ENCODE measurements at regions not wholly inside any gene's neighbourhood (a gene's known extent, or its start where the extent isn't known, plus 50 kb on each side); places are given as distances from the start of the nearest gene placed in this dataset.

DNA sequence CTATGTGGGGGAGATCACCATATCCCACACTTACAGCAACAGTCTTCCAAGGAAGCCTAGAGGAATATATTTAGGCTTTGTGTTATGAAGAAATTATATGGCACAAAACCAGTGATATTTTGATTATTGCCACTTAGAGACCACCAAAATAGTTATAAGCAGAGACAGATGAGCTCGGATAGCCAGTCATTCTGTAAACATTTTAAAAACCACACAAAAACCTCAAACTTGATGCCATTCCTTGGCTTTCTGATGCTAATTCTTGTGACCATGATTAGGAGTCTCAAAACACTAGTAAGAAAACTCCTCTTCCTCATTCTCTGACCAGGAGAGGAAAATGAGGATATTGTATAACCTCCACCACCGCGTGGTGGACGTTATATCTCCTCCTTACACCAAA, 496.4 kb downstream of the FOXO1 start:
- no peak for DNase-seq (ENCODE audit: low spot score)

DNA sequence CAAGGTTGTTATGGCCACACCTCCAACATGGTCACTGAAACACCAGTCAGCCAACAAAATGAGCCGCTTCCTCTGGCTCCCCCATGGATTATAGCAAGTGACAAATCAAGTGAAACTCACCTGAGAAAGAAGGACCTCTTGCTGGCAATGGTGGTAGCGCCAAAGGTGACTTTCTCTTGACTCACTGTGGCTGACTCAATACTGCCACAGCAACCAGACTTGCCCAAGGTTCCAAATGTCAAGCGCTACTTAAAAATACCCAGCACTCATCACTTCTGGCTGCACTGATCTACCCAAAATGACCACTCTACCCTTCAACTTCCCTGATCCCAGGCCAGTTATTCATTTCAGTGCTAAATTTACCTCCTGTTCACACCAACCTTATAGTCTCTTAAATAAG, 495.5 kb downstream of the FOXO1 start:
- no peak for DNase-seq (ENCODE audit: low spot score)

DNA sequence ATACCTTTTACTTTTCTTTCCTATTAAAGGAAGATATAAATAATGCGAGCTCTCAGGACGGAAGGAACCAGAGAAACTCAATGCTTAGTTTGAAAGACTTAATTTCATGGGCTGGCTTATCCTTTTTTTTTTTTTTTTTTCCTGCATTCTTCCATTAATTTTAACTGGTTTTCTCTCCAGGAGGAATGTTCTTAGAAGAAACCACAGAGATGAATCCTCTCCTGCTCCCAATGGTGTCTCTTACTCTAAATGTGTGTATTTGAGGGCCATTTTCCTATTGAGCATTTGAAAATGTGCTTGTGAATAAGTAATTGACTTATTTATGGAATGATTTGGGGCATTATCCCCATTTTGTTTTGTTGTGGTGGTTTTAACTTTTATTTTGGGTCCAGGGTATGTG, 494.9 kb downstream of the FOXO1 start:
- DNase-seq (ENCODE audit: low spot score), result no peak

DNA sequence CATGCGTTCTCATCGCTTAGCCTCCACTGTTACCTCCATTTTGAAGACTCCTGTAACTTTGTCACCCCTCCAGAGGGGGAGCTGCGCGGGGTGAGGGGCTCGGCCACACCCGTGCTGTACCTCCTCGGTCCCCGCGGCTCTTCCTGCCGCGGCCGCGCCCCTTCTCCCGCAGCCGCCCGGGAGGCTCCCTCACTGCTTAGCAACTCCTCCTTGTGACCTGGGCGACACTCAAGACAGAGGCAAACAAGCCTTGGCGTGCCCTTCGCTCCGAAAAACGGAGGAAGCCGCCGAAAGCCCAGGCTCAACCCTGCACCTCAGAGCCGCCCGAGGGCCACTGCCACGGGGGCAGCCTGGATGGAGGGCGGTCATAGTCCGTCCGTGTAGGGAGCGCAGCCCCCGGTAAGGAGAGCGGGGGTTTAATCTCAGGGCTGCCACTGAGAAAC, 494.3 kb downstream of the FOXO1 start:
- DNase-seq (ENCODE audit: low spot score), result no peak

DNA sequence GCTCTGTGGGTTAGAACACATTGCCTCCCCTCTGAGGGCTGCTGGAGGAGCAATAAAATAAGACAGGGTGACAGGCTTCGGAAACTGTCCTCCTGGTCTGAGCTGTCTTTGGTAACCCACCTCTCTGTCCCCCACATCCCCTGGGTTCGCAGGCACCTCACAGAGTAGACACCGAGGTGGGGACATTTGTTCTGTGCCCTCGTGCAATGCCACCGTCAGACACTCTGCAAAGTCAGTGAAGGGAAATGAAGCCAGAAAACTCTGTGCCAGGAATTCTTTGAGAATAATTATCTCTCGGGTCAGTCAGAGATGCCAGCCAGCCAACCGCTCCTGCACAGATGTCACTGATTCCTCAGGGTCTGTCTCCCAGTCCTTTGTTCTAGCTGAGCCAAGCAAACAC, 493.6 kb downstream of the FOXO1 start:
- no peak for DNase-seq (ENCODE audit: low spot score)

DNA sequence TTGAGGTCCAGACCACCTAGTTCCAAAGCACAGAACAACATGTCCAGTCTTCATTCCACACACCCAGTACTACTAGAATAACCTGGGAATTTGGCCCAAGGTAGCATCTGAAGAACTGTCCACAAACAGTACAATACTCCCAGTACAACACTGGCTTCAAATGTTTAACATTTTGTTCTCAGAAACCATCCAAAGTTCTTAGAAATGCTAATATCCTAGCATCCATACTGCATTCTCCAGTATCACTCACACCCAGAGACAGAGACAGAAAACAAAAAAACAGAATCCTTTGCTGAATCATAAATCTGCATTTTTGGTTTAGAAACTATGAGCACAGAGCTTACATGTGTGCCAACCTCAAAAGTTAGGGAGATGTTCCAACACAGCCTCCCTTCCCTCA, 490.8 kb downstream of the FOXO1 start:
- no peak for DNase-seq (ENCODE audit: low spot score)

DNA sequence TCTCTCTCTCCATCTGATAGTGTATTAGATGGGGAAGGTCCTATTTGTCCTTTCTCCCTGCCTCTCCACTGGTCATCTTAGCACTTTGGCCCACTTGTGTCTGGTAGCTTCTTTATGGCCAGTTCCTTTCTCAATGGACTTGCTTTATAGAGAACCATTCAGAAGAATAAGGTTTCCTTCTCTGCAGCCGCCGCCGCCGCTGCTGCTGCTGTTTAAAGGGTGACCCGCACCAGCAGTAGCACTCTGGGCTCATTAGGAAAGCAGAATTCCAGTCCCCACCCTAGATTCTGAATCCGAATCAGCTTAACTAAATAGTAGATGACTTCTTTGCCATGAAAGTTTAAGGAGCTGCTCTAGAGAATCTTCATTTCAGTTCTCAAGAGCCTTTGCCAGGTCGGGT, 490.2 kb downstream of the FOXO1 start:
- DNase-seq (ENCODE audit: low spot score), result no peak

DNA sequence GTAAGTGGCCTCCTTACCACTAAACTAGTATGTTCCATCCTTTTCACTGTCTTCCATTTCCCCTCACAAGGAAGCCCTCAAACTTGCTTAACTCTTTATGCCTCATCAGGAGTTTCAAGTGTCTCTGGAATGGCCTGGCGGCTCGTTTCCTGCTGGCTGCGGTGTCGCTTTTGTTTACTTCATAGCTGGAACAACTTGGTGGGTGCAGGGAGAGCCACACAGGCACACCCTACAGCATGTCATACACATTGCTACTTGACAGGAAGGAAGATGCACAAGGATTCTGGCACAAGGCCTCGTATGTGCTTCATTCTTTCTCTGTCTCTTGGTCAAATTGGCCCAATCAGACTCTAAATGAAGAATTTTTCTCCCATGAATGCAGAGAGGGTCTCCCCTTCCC, 488.3 kb downstream of the FOXO1 start:
- no peak for DNase-seq (ENCODE audit: low spot score)

DNA sequence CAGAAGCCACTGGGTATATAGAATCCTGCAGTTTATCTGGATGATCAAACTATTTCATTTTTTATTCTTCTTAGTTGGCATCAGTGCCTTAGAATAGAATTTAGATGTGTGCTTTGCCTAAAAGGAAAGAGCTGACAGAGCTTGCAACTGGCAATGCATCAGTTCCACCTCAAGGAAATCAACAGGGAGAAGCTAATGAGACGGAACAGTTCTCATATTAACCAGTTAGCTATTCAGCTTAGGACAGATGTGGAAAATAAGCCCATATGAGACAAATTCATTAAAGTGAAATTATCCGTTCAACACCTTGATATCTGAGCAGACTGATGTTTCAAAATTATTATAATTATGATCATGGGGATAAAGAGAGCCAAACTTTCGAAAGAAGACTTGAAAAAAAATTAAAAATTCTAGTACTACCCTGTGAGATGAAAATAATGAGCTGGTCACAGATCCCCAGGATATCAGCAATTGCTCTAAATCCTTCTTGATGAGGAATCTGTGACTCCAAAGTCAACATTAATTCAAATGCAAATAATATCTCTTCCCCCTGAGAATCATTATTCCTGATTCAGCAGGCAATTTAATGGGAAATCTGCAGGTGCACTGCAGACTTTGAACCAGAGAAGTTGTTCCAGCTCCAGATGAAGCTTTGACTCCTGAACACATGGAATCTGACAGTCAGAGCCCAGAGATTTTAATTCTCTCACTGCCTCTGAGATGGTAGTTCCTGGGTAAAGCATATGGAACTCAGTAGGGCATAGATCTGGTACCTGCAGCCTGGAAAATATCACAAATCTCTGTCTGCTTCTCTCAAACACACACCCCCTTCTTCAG, 486.8 kb downstream of the FOXO1 start:
- DNase-seq (ENCODE audit: low spot score), result no peak

DNA sequence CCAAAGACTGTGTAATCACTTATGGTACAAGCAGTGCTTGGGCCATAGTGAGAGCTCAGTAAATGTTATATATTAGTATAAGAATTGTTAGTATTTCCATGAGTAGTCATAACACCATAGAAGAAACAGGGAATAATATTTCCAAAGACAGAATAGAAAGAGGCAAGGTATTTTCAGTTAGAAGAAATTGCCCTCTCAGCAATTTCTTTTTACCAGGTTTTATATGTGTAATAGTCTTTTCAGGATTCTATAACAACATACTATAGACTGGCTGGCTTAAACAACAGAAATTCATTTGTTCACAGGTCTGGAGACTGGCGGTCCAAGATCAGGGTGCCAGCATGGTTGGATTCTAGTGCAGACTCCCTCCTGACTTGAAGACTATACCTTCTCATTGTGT, 485.7 kb downstream of the FOXO1 start:
- no peak for DNase-seq (ENCODE audit: low spot score)

DNA sequence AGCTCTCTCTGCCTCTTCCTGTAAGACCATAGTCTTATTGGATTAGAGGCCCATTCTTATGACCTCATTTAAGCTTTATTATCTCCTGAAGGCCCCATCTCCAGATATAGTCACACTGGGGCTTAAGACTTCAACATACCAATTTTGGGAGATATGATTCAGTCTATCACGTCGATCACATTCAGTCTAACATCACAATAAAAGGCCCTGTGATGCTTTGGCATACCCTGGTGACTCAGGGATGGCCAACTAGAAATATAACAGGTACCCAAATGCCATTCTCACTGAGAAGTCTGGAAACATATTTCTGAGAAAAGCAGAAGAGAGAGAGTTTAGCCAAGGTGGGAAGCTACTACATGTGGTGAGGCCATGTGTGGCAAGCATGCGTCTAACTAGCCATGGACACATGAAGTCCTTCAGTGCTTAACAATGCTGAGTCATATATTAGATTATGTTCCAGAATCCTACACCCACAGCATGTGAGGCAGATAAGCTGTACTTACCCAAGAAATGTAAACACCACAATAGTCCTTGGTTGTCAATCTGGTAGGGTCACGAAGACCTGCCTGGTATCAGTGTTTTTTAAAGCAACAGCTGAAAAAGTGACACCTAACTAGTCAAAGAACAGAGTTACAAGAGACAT, 485.1 kb downstream of the FOXO1 start:
- peak; percentile 44 for DNase-seq (ENCODE audit: low spot score)

DNA sequence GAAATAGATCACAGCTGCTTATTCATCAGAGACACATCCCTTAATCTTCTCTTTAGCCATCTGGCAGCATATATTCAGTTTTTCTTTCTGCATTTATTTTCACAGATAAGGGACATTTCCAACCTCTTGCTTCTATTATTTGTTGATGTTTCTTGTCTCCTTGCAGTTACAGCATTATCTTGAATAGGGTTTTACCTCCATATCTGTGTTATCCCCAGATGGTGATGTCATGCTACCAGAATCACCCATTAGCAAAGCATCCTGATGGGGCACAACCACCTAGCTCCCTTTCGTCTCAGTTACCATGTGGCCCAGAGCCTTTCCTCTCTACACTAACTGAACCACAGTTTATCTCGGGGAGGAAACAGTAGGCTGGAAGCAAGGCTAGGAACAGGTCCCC, 483.9 kb downstream of the FOXO1 start:
- no peak for DNase-seq (ENCODE audit: low spot score)

DNA sequence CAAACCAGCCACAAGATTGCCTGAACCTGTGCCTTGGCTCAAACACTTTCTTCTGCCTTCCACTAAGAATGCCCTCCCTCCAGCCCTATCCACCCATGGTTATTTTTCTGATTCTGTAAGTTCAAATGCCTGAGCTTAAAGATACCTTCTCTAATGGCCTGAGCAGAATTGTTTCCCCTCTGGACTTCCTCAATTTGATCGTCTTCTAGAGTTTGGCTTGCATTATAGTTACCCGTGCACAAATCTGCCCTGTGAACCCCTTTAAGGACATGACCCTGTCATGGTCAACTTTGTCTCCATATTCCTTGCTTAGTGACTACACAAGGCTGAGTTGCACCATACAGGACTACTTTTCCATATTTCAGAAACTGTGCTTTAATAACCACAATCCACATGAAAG, 481.0 kb downstream of the FOXO1 start:
- no peak for DNase-seq (ENCODE audit: low spot score)

DNA sequence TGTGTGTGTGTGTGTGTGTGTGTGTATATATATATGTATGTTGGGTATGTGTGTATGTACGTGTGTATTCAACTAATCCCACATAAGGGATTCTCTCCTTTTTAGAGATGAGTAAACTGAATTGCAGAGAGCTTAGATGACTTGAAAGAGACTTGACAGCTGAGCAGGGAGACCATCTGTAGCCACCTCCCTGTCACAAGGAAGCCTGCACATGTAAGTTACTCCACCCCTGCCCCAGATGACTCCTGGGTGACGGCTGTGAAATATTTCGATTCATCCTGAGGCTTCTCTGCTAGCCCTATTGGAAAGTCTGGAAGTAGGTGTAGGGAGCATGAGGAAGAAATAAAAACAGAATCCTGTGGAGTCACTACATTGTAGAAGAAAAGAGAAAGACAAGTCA, 480.4 kb downstream of the FOXO1 start:
- no peak for DNase-seq (ENCODE audit: low spot score)

DNA sequence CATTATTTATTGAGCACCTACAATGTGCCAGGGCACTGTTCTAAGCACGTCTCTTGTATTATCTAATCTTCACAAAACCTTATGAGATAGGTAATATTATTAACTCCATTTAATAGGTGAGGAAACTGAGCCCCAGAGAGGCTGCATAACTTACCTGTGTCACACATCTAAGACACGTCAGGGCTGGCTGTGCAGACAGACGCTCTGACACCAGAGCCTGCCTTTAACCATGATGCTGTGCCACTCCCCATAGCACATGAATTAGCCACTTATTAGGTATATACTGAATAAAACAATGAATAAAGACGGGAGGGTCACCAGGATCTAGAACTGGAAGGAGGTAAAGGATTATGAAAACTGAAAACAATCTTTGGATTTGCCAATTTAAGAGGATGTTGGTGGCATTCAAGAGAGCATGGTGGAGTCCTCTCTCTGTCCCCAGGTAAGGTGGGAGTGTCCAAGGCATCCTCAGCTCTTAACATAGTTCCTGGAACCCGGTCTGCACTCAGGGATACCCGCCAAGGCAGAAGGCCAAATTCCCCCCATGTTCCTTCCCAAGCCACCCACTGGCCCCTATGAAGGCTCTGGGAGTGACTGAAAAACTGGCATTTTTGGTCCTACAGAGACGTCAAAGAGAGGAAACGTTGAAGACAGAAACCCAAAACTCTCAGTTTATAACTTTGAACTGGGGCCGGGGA, 479.7 kb downstream of the FOXO1 start:
- DNase-seq (ENCODE audit: low spot score), result no peak

DNA sequence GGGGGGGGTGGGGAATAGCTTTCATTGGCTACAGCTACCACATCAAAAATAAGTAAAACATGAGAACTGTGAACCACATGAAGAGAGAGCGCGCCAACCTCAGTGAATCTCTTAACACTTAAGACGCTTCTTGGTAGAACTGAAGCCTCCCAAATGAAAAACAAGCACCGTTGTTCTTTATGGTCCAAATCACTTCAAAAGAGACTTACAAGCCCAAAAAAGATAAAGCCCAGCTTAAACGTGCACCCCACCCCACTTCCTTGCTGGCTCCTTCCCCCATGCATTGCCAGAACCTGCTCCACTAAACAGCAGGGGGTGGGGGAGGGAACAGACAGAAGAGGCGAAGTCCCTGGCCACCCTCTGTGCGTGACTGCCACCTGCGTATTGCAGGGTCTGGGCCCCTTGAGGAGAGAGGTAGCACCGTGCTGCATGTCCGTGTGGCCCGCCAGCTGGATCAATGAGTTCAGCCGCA, 479.1 kb downstream of the FOXO1 start:
- no peak for DNase-seq (ENCODE audit: low spot score)

DNA sequence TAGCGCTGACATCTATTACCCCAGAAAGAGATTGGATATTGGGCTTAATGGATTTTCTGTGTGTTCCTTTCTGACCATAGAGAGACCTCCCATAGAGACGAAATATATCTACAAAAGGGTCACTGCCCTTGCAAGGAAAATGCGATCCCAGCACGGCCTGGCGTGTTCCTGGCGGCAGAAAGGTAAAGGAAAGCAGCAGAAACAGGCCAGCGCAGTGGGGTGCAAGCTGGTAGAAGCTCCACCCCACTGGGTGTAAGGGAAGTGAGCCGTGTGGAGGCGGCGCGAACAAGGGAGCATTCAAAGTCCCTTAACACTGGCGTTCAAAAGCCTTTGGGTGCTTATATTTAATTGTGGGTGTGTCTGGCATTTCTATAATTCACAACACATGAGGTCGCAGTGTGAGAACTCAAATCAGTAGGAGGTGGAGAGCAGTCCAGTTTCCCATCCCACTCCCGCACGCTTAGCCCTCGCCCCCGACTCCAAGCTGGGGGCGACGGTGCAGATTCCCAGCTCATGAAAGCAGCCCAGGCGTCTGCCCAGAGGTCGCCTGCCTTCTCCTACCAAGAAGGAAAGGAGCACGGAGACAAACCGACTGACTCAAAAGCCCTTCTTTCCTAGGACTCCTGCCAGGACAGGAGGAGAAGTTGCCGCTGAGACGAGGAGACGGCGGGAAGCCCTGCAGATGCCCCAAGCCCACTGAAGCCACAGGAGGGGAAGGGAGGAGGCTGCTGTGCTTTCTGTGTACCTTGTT, 478.4 kb downstream of the FOXO1 start:
- DNase-seq (ENCODE audit: low spot score), result no peak

DNA sequence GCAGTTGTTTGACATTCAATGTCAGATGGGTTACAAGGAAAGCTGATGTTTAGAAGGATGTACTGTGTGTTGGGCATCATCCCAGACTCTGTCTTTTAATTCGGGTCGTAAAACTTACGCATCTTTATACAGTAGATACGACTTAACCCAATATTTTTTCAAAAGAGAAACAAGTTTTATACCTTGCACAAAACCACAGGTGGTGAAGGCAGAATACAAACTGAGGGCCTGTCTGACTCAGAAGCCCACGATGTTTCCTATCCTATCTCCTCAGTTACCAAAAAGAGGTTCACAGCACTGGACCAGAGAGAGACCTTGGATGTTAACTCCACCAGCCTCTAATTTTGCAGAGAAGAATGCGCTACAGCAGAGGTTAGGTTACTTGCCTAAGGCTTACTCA, 477.0 kb downstream of the FOXO1 start:
- no peak for DNase-seq (ENCODE audit: low spot score)

DNA sequence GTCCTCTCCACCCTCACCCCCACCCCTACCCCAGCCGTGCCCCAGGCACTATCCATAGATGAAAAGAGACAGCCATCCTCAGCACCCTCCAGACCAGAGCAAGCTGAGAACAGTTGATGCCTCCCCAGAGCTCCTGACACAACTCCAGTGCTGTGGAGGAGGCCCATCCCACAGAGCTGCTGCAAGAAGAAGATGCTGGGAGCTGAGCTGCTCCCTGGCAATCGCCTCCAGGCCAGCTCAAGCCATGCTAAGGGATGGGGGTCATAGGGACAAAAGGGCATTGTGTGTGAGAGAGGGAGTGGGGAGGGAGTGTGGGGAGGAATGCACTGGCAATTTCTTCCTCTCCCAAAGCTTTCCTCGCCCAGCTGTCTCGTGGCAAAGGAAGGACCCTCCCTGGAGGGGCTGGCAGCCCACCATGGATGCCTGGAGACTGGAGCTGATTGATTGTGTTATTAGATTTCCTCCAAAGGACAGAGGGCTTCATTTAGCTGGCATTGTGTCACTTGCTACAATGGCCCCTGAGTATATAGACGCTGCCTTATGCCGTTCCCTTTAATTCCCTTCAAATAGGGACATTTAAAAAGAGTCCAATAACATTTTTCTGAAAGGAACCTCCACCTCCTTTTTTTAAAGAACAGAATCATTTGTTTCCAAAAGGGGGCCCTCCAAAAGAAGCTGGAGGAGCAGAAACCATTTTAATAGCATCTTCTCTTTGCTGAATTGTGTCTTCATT, 476.4 kb downstream of the FOXO1 start:
- no peak for DNase-seq (ENCODE audit: low spot score)

DNA sequence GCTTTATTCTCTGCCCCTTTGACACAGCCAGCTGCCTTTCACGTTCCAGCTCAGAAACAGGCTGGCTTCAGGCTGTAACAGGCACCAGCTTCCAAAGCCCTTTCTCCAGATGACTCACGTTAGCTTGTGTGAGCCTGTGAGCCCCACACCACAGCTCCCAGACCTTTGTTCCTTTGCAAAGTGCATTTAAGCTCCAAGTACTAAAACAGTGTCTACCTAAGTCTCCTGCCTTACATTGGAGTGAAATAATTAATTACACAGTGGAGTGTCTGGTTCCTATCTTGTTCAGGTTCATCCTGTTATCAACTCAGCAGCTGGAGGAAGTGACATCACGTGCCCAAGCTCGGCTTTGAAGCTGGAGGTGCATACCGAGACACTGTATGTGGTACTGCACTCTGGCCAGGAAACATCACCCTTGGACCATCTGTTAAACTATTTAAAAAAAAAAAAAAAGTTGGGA, 475.8 kb downstream of the FOXO1 start:
- DNase-seq (ENCODE audit: low spot score), result peak; percentile 67

DNA sequence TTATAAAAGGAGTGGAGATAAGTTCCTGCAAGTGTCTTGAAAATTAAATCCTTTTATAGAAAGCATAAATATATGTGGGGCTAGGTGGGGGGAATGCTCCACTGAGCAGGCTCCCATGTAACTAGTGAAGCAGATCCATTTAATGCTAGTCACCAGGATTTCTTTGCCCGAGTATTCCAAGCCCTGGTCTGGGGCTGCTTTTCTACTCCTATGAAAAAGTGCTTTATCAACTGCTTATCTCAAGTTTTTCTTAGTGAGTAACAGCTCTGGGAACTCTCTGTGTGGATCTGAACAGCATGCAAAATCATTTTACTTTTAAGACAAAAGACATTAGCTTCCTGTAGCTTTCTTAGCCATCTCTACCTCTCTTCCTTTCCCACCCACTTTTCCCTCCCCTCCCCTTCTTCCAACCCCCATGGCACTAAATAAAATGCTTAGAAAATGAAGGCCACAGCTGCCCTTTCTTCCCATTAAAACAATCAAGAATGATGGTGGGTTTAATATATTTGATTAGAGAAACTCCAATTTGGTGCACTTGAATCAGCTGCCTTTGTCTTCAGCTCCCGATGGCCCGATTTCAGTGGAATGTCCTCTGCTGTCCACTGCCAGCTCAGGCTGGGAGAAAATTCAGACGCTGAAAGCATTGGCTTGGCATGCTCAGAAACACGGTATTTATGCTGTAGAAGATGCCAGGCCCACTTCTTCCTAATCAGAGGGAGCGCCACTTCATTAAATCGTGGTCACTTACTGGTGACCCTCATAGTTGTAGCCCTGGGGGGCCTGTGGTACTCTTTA, 475.1 kb downstream of the FOXO1 start:
- no peak for DNase-seq (ENCODE audit: low spot score)
